Activated CD8-positive, alpha-beta T cell treated with anti-CD3 and anti-CD28 coated beads for 36 hours (primary cell): ENCODE measurements at regions not wholly inside any gene's neighbourhood (a gene's known extent, or its start where the extent isn't known, plus 50 kb on each side); places are given as distances from the start of the nearest gene placed in this dataset.

Experiments
- ATAC-seq: fragments of 200-7000 bp; cut with Tn5 transposase; one replicate; pipeline ENCODE4 v1.10.0; 2021; ENCODE audit warnings: mild to moderate bottlenecking, moderate library complexity
- CTCF ChIA-PET: fragments of 350-600 bp; sonication (Branson Sonifier 250); formaldehyde crosslinking; loops from one replicate; lab custom pipeline; 2021; ENCODE audit warnings: antibody characterized with exemption; lab: Charles Lee
- POLR2A ChIA-PET: fragments of 350-600 bp; sonication (Branson Sonifier 250); formaldehyde crosslinking; loops from one replicate; lab custom pipeline; 2021; ENCODE audit warnings: antibody characterized with exemption; lab: Charles Lee
- DNase-seq: peaks from one replicate; pipeline ENCODE4 v3.0.0-alpha.2; 2020
- H3K27ac Mint-ChIP-seq: one replicate; pipeline ENCODE4 v1.8.0; 2021; ENCODE audit warnings: mild to moderate bottlenecking, mixed read lengths
- H3K27me3 Mint-ChIP-seq: one replicate; pipeline ENCODE4 v1.8.0; 2021; ENCODE audit warnings: mixed read lengths
- H3K36me3 Mint-ChIP-seq: one replicate; pipeline ENCODE4 v1.8.0; 2021; ENCODE audit warnings: low read depth, mixed read lengths
- H3K4me1 Mint-ChIP-seq: one replicate; pipeline ENCODE4 v1.8.0; 2021; ENCODE audit warnings: low read depth, mixed read lengths
- H3K4me3 Mint-ChIP-seq: one replicate; pipeline ENCODE4 v1.8.0; 2021; ENCODE audit warnings: mild to moderate bottlenecking, moderate library complexity, mixed read lengths
- H3K9me3 Mint-ChIP-seq: one replicate; pipeline ENCODE4 v1.8.0; 2021; ENCODE audit warnings: mixed read lengths
- CTCF ChIP-seq: fragments of 200-600 bp; IDR thresholded peaks from one replicate; pipeline ENCODE4 v1.8.0; 2022; ENCODE audit warnings: antibody characterized with exemption, mild to moderate bottlenecking
- intact Hi-C: fragments of 100-400 bp; cut with micrococcal nuclease; formaldehyde crosslinking; loops from one replicate; pipeline ENCODE4 v1.10.0; 2022

- POLR2A ChIA-PET: no interaction called here
- intact Hi-C loops: no loop called here
- no peak overlapping the region for H3K4me3 Mint-ChIP-seq
- no peaks in the 10 kb centered on the region for H3K4me1 Mint-ChIP-seq
- no peaks in the 10 kb centered on the region for H3K9me3 Mint-ChIP-seq
- H3K27ac Mint-ChIP-seq: no peak overlapping the region
- no peaks in the 10 kb centered on the region for H3K36me3 Mint-ChIP-seq
- no peak for DNase-seq
- peaks cover 31% of the 10 kb centered on the region for H3K27me3 Mint-ChIP-seq
- no peak for ATAC-seq
- no peak for TF ChIP-seq CTCF
- CTCF ChIA-PET: no interaction called here
Measured at GRCh38 chr22:48494256-48494967, 1333.3 kb downstream of the BRD1 start.

GRCh38 chr22:48493733-48494132 is 1333.9 kb downstream of the BRD1 start:
- Mint-ChIP-seq H3K9me3 (no peaks in the 10 kb centered on the region), H3K27me3 (peaks cover 32% of the 10 kb centered on the region), H3K4me3 (no peak overlapping the region), H3K4me1 (no peaks in the 10 kb centered on the region), H3K36me3 (no peaks in the 10 kb centered on the region), H3K27ac (no peak overlapping the region)
- intact Hi-C loops: no loop called here
- DNase-seq (no peak), ATAC-seq (no peak)
- TF ChIP-seq CTCF: no peak
- CTCF ChIA-PET: no interaction called here
- POLR2A ChIA-PET: no interaction called here

GRCh38 chr22:48492366-48493320 is 1335.0 kb downstream of the BRD1 start:
- peak; percentile 65 for TF ChIP-seq CTCF

GRCh38 chr22:48491451-48491941 is 1336.2 kb downstream of the BRD1 start:
- no peak for DNase-seq
- intact Hi-C loops: no loop called here
- peaks cover 52% of the 10 kb centered on the region for H3K27me3 Mint-ChIP-seq
- TF ChIP-seq CTCF: no peak
- no peaks in the 10 kb centered on the region for H3K4me1 Mint-ChIP-seq
- H3K36me3 Mint-ChIP-seq: no peaks in the 10 kb centered on the region
- H3K9me3 Mint-ChIP-seq: no peaks in the 10 kb centered on the region
- ChIA-PET CTCF (no interaction called here), POLR2A (interaction anchor here (0.7 kb wide), 1 partner anchor 494 kb away, joined by 4 read pairs; no protein-coding TSS in a partner anchor)
- no peak overlapping the region for H3K4me3 Mint-ChIP-seq
- H3K27ac Mint-ChIP-seq: no peak overlapping the region
- no peak for ATAC-seq

More at GRCh38 chr22:48492366-48493320, 1335.0 kb downstream of the BRD1 start:
- H3K27me3 Mint-ChIP-seq: peaks cover 43% of the 10 kb centered on the region
- no peaks in the 10 kb centered on the region for H3K36me3 Mint-ChIP-seq
- ATAC-seq (peak; percentile 65), DNase-seq (peak; percentile 69)
- H3K27ac Mint-ChIP-seq: no peak overlapping the region
- no peak overlapping the region for H3K4me3 Mint-ChIP-seq
- H3K9me3 Mint-ChIP-seq: no peaks in the 10 kb centered on the region
- no peaks in the 10 kb centered on the region for H3K4me1 Mint-ChIP-seq
- intact Hi-C loops: no loop called here
- ChIA-PET POLR2A (no interaction called here), CTCF (no interaction called here)
